Hepatocyte (in vitro differentiated cells): ENCODE measurements at regions not wholly inside any gene's neighbourhood (a gene's known extent, or its start where the extent isn't known, plus 50 kb on each side); places are given as distances from the start of the nearest gene placed in this dataset.

Experiments used
- EZH2 ChIP-seq: fragments of 200-600 bp; sonication (generic); IDR thresholded peaks from 2 replicates; pipeline ENCODE4 v1.6.1; 2016; ENCODE audit warnings: antibody characterized with exemption, mild to moderate bottlenecking, borderline replicate concordance
- EZH2phosphoT487 ChIP-seq: fragments of 200-600 bp; sonication (generic); IDR thresholded peaks from one replicate; pipeline ENCODE4 v1.6.1; 2018; ENCODE audit warnings: antibody characterized with exemption, mild to moderate bottlenecking, low read depth, moderate library complexity; ENCODE audit not compliant: unreplicated experiment, severe bottlenecking
- TF ChIP-seq, protein P1 (sequence below): fragments of 200-600 bp; sonication (generic); IDR thresholded peaks from 2 replicates; pipeline ENCODE4 v1.5.1; 2016; ENCODE audit warnings: antibody characterized with exemption, mild to moderate bottlenecking; ENCODE audit not compliant: poor library complexity

- TF ChIP-seq EZH2 (no peak), EZH2phosphoT487 (no peak)
- TF ChIP-seq, protein P1, sequence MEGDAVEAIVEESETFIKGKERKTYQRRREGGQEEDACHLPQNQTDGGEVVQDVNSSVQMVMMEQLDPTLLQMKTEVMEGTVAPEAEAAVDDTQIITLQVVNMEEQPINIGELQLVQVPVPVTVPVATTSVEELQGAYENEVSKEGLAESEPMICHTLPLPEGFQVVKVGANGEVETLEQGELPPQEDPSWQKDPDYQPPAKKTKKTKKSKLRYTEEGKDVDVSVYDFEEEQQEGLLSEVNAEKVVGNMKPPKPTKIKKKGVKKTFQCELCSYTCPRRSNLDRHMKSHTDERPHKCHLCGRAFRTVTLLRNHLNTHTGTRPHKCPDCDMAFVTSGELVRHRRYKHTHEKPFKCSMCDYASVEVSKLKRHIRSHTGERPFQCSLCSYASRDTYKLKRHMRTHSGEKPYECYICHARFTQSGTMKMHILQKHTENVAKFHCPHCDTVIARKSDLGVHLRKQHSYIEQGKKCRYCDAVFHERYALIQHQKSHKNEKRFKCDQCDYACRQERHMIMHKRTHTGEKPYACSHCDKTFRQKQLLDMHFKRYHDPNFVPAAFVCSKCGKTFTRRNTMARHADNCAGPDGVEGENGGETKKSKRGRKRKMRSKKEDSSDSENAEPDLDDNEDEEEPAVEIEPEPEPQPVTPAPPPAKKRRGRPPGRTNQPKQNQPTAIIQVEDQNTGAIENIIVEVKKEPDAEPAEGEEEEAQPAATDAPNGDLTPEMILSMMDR: no peak
These were observed 808.6 kb upstream of the ADGRL4 start for GRCh38 chr1:79815115-79815514.
